IMR-90 (cell line): ENCODE measurements at regions not wholly inside any gene's neighbourhood (a gene's known extent, or its start where the extent isn't known, plus 50 kb on each side); places are given as distances from the start of the nearest gene placed in this dataset.

Experiments
- ATAC-seq: fragments of 200-7000 bp; cut with Tn5 transposase; 2 replicates; pipeline ENCODE4 v1.9.1; 2020; ENCODE audit warnings: low read depth, mild to moderate bottlenecking, moderate library complexity
- BruUV-seq: library from RNA; stranded (reverse); fragments of 400-500 nt; replicated peaks from 2 replicates; lab custom pipeline; 2021; lab: Mats Ljungman, UMichigan
- CTCF ChIA-PET: fragments of 300-600 bp; formaldehyde crosslinking; extraction: SDS; loops from one replicate; lab custom pipeline; 2021; ENCODE audit warnings: antibody characterized with exemption; lab: Yijun Ruan, JAX
- POLR2A ChIA-PET: fragments of 300-600 bp; sonication (Branson Sonifier 250); formaldehyde crosslinking; loops from one replicate; lab custom pipeline; 2022; ENCODE audit warnings: antibody characterized with exemption; ENCODE audit not compliant: unreplicated experiment; lab: Charles Lee
- DNase-seq: peaks from one replicate; pipeline ENCODE4 v3.0.0; 2013
- H2AFZ ChIP-seq: replicated peaks from 2 replicates; pipeline ENCODE3; 2013; ENCODE audit warnings: low read length, mild to moderate bottlenecking; ENCODE audit not compliant: poor library complexity
- H2AK5ac ChIP-seq: 2 replicates; pipeline ENCODE4 v1.6.1; 2013; ENCODE audit warnings: low read depth, low read length, inconsistent platforms
- H2AK9ac ChIP-seq: replicated peaks from 2 replicates; pipeline ENCODE3; 2013; ENCODE audit warnings: mild to moderate bottlenecking, low read depth, low read length, moderate library complexity; ENCODE audit not compliant: poor library complexity
- H2BK120ac ChIP-seq: 2 replicates; pipeline ENCODE4 v1.6.1; 2013; ENCODE audit warnings: low read depth, low read length, inconsistent platforms
- H2BK15ac ChIP-seq: 3 replicates; pipeline ENCODE4 v1.6.1; 2013; ENCODE audit warnings: low read depth, low read length, inconsistent platforms
- H2BK20ac ChIP-seq: 2 replicates; pipeline ENCODE4 v1.6.1; 2013; ENCODE audit warnings: low read depth, mild to moderate bottlenecking, inconsistent platforms, low read length, moderate library complexity
- H2BK5ac ChIP-seq: 2 replicates; pipeline ENCODE4 v1.6.1; 2013; ENCODE audit warnings: mild to moderate bottlenecking, low read depth, low read length, inconsistent platforms; ENCODE audit not compliant: poor library complexity, severe bottlenecking
- H3K14ac ChIP-seq: replicated peaks from 2 replicates; pipeline ENCODE4 v1.6.1; 2013; ENCODE audit warnings: low read depth, low read length, inconsistent platforms
- H3K18ac ChIP-seq: 2 replicates; pipeline ENCODE4 v1.6.1; 2013; ENCODE audit warnings: low read depth, low read length, control low read depth
- H3K23ac ChIP-seq: 2 replicates; pipeline ENCODE4 v1.6.1; 2013; ENCODE audit warnings: low read depth, low read length, inconsistent platforms
- H3K27ac ChIP-seq: 2 replicates; pipeline ENCODE4 v1.5.1; 2013; ENCODE audit warnings: mild to moderate bottlenecking, control low read depth, low read length; ENCODE audit not compliant: insufficient read depth
- H3K27me3 ChIP-seq: 2 replicates; pipeline ENCODE4 v1.6.1; 2013; ENCODE audit warnings: low read length; ENCODE audit not compliant: control insufficient read depth, insufficient read depth
- H3K36me3 ChIP-seq: 2 replicates; pipeline ENCODE4 v1.6.1; 2013; ENCODE audit warnings: low read length, mixed read lengths; ENCODE audit not compliant: control insufficient read depth, insufficient read depth
- H3K4ac ChIP-seq: 2 replicates; pipeline ENCODE4 v1.6.1; 2013; ENCODE audit warnings: low read depth, low read length, inconsistent platforms
- H3K4me1 ChIP-seq: 2 replicates; pipeline ENCODE4 v1.6.1; 2013; ENCODE audit warnings: low read length, mixed read lengths; ENCODE audit not compliant: control insufficient read depth, insufficient read depth
- H3K4me2 ChIP-seq: 2 replicates; pipeline ENCODE4 v1.6.1; 2013; ENCODE audit warnings: low read depth, mild to moderate bottlenecking, control low read depth, low read length, moderate library complexity
- H3K4me3 ChIP-seq: 2 replicates; pipeline ENCODE4 v1.5.1; 2013; ENCODE audit warnings: low read depth, mild to moderate bottlenecking, control low read depth, low read length, moderate library complexity; ENCODE audit not compliant: insufficient read depth
- H3K56ac ChIP-seq: 2 replicates; pipeline ENCODE4 v1.6.1; 2013; ENCODE audit warnings: low read length, inconsistent platforms; ENCODE audit not compliant: insufficient read depth; ENCODE audit errors: extremely low read depth
- H3K79me1 ChIP-seq, 2 experiments: 2 replicates each; pipeline ENCODE4 v1.6.1; 2013; ENCODE audit warnings: low read length in 2 of 2, inconsistent platforms in 1 of 2, low read depth in 1 of 2
- H3K9ac ChIP-seq: 2 replicates; pipeline ENCODE4 v1.6.1; 2013; ENCODE audit warnings: low read depth, low read length, control low read depth
- H3K9me1 ChIP-seq: 2 replicates; pipeline ENCODE4 v1.6.1; 2013; ENCODE audit warnings: low read length, inconsistent platforms; ENCODE audit not compliant: insufficient read depth
- H3K9me3 ChIP-seq: 2 replicates; pipeline ENCODE4 v1.6.1; 2013; ENCODE audit warnings: low read length; ENCODE audit not compliant: control insufficient read depth, insufficient read depth
- H4K20me1 ChIP-seq: 2 replicates; pipeline ENCODE4 v1.6.1; 2013; ENCODE audit warnings: low read length, inconsistent platforms; ENCODE audit not compliant: insufficient read depth
- H4K5ac ChIP-seq: 2 replicates; pipeline ENCODE4 v1.6.1; 2013; ENCODE audit warnings: mild to moderate bottlenecking, low read depth, low read length, control low read depth
- H4K8ac ChIP-seq, 2 experiments: 2 replicates each; pipeline ENCODE4 v1.6.1; 2013; ENCODE audit warnings: low read depth in 2 of 2, low read length in 2 of 2, control low read depth in 1 of 2, inconsistent platforms in 1 of 2
- H4K91ac ChIP-seq: 2 replicates; pipeline ENCODE4 v1.6.1; 2013; ENCODE audit warnings: low read depth, low read length, inconsistent platforms; ENCODE audit not compliant: insufficient read depth
- CEBPB ChIP-seq: IDR thresholded peaks from 2 replicates; pipeline ENCODE4 v1.6.1; 2012; ENCODE audit warnings: low read depth, low read length, improper control_type of control experiment
- FOS ChIP-seq: fragments of 150-350 bp; IDR thresholded peaks from 2 replicates; pipeline ENCODE4 v1.6.1; 2016; ENCODE audit warnings: low read depth, low read length
- MAFK ChIP-seq: IDR thresholded peaks from 2 replicates; pipeline ENCODE4 v1.6.1; 2012; ENCODE audit warnings: low read depth, low read length, improper control_type of control experiment
- MAZ ChIP-seq: IDR thresholded peaks from 2 replicates; pipeline ENCODE4 v1.6.1; 2012; ENCODE audit warnings: low read depth, mild to moderate bottlenecking, low read length, improper control_type of control experiment, moderate library complexity, borderline replicate concordance
- MXI1 ChIP-seq: IDR thresholded peaks from 2 replicates; pipeline ENCODE4 v1.6.1; 2012; ENCODE audit warnings: low read depth, mild to moderate bottlenecking, low read length, moderate library complexity, borderline replicate concordance
- POLR2A ChIP-seq: IDR thresholded peaks from 2 replicates; pipeline ENCODE4 v1.6.1; 2012; ENCODE audit warnings: mild to moderate bottlenecking, low read depth, low read length
- WGBS, 2 experiments: methylation state at CpG; one replicate each; pipeline versions ENCODE4 v1.1.5 to v1.1.7; 2013; ENCODE audit warnings: missing lambda C conversion rate in 2 of 2; ENCODE audit not compliant: insufficient read length in 1 of 2; ENCODE audit errors: extremely low coverage in 2 of 2; 5-methylcytosine and 5-hydroxymethylcytosine counted together
- dilution Hi-C: fragments of 300-500 bp; cut with HindIII; formaldehyde crosslinking; loops from one replicate; pipeline ENCODE4 v1.14.3; 2018; ENCODE audit warnings: low sequenced_read_pairs; ENCODE audit not compliant: unreplicated experiment
- in situ Hi-C: fragments of 300-500 bp; cut with MboI; formaldehyde crosslinking; loops from 3 replicates; pipeline ENCODE4 v1.14.3; 2019; ENCODE audit warnings: low sequenced_read_pairs, inconsistent platforms, mixed read lengths
- intact Hi-C: fragments of 100-400 bp; cut with micrococcal nuclease; formaldehyde crosslinking; loops from 2 replicates; pipeline ENCODE4 v1.10.0; 2022
- TF ChIP-seq, protein P1 (sequence below): conservative IDR thresholded peaks from 2 replicates; pipeline ENCODE4 v1.5.1; 2012; ENCODE audit warnings: mild to moderate bottlenecking, low read depth, low read length, improper control_type of control experiment

DNA sequence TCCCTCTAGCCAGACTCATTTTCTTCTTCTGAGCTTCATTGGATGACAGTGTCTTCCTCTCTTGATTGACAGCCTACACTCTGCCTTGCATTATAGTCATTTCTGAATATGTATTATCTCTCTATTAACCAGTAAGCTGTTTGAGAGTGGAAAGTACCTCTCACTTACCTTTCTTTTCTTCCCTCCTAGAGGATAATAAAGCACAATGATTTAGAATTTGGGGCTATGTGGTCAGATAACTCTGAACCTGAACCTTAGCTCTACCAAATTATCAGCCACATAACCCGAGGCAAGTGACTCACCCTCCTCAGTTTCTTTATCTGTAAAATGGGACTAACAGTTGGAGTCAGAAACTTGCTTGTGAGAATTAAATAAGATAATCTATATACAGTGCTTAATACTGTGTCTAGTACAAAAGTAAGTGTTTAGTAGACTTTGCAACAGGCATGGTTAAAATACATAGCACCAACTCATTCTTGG is 331.8 kb upstream of the TBL1XR1 start:
- Histone ChIP-seq H3K9ac (no peak overlapping the region), H3K14ac (peak overlapping the region; percentile 49; the same call in 1 of the 2 replicates), H2AK5ac (no peak overlapping the region), H2AFZ (no peak overlapping the region), H2AK9ac (no peak overlapping the region), H3K79me1 (no peaks in the 10 kb centered on the region), H2BK20ac (0 out of 2 replicates have a peak overlapping the region, but pooled peaks have one; percentile 34), H3K18ac (no peak overlapping the region), H4K8ac (no peak overlapping the region), H3K27me3 (no peaks in the 10 kb centered on the region), H3K36me3 (no peaks in the 10 kb centered on the region; the same call in 1 of the 2 replicates), H2BK15ac (0 out of 3 replicates have a peak overlapping the region, but pooled peaks have one; percentile 58), H3K27ac (no peak overlapping the region), H4K20me1 (no peaks in the 10 kb centered on the region), H3K56ac (no peak overlapping the region), H3K4me2 (no peak overlapping the region), H3K9me3 (peaks cover 4% of the 10 kb centered on the region; the same call in 1 of the 2 replicates), H3K4ac (no peak overlapping the region), H3K4me3 (no peak overlapping the region), H4K5ac (no peak overlapping the region), H3K9me1 (no peaks in the 10 kb centered on the region; the same call in 1 of the 2 replicates), H3K23ac (no peak overlapping the region; the same call in 1 of the 2 replicates), H3K4me1 (peaks cover 9% of the 10 kb centered on the region), H2BK120ac (no peak overlapping the region), H4K91ac (no peak overlapping the region), H2BK5ac (peak overlapping the region; percentile 44)
- ChIA-PET CTCF (interaction anchor here (0.6 to 0.9 kb wide), 2 partner anchors 8 to 328 kb away, joined by 4 read pairs; no protein-coding TSS in a partner anchor), POLR2A (no interaction called here)
- in situ Hi-C loops: no loop called here
- no peak for ATAC-seq
- no peak for DNase-seq
- dilution Hi-C loops: no loop called here
- WGBS, 2 experiments: no CpG with 5 or more reads among the region's 1 CpG
- TF ChIP-seq FOS (no peak), MAZ (no peak), MXI1 (no peak), POLR2A (no peak), MAFK (no peak), CEBPB (no peak)
- TF ChIP-seq, protein P1, sequence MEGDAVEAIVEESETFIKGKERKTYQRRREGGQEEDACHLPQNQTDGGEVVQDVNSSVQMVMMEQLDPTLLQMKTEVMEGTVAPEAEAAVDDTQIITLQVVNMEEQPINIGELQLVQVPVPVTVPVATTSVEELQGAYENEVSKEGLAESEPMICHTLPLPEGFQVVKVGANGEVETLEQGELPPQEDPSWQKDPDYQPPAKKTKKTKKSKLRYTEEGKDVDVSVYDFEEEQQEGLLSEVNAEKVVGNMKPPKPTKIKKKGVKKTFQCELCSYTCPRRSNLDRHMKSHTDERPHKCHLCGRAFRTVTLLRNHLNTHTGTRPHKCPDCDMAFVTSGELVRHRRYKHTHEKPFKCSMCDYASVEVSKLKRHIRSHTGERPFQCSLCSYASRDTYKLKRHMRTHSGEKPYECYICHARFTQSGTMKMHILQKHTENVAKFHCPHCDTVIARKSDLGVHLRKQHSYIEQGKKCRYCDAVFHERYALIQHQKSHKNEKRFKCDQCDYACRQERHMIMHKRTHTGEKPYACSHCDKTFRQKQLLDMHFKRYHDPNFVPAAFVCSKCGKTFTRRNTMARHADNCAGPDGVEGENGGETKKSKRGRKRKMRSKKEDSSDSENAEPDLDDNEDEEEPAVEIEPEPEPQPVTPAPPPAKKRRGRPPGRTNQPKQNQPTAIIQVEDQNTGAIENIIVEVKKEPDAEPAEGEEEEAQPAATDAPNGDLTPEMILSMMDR: no peak
- no TSS peak for BruUV-seq
- intact Hi-C loops: no loop called here
